NT2/D1 (cell line): ENCODE measurements at regions not wholly inside any gene's neighbourhood (a gene's known extent, or its start where the extent isn't known, plus 50 kb on each side); places are given as distances from the start of the nearest gene placed in this dataset.

ENCODE experiments used
- SUZ12 ChIP-seq: IDR thresholded peaks from 2 replicates; pipeline ENCODE4 v1.6.1; 2011; ENCODE audit not compliant: insufficient read length, insufficient read depth; ENCODE audit errors: extremely low read depth
- YY1 ChIP-seq: IDR thresholded peaks from 2 replicates; pipeline ENCODE4 v1.6.1; 2011; ENCODE audit not compliant: insufficient read length, insufficient read depth
- ZNF274 ChIP-seq: IDR thresholded peaks from 2 replicates; pipeline ENCODE4 v1.6.1; 2011; ENCODE audit warnings: mild to moderate bottlenecking, low read depth, low read length

DNA sequence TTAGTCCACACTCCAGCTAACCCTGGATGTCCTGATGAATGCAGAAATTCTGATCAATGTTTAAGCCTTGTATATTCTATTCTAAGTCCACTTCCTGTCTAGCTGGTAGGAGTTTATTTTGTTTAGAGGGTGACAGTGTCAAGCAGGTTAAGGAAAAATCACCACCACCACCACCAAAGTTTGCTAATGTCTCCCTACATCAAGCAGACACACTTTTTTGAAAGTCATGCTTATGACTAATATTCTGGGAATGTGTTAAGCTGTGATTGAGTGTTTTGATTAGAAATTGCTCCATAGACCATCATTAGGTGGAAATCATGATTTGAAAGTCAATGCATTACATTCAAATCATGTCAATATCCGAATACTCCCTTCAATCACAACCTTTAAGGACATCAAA lies 1530.1 kb downstream of the MAT2B start:
- TF ChIP-seq SUZ12 (no peak), YY1 (no peak), ZNF274 (no peak)
